CD4-positive, alpha-beta T cell treated with Interleukin-17A for 1 hour (primary cell): ENCODE measurements at regions not wholly inside any gene's neighbourhood (a gene's known extent, or its start where the extent isn't known, plus 50 kb on each side); places are given as distances from the start of the nearest gene placed in this dataset.

Experiments
- DNase-seq: peaks from one replicate; pipeline ENCODE4 v3.0.0-alpha.2; 2020

GRCh38 chr19:28834996-28835395 lies 378.0 kb downstream of the UQCRFS1 start:
- DNase-seq = no peak

DNA sequence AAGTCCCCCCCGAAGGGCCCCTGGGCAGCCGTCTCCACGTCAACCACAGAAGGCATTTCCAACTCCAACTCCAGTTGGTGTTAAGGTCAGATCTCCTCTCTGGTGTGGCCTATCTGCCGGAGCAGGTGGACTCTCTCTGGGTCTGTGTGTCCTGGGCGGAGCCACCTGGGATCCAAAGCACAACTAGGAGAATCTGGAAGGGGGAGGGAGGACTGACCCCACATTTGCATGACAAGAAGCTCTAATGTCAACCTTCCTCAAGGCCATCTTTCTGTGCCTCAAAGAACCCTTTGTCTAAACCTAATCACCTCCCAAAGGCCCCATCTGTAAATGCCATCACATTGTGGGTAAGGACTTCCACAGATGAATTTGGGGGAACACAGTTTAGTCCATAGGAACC lies 381.5 kb downstream of the UQCRFS1 start:
- DNase-seq = no peak

DNA sequence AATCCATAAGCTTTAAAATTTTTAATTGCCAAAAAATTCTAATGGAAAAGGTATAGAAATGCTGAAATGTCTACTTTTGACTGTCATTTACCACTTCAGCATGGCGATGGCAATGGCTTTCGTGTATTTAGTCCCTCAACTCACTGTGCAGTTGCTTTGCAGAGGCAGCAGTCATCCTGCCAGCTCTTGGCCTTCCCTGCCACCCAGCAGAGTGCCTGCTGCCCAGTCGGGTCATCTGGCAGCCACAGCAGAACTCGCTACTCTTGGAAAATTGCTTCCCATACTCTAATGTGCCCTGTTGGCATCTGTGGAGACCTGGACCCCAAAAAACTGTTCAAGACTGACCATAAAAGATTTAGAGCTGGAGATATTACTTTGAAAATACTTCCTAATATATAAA lies 383.2 kb downstream of the UQCRFS1 start:
- DNase-seq = no peak

GRCh38 chr19:28829359-28829758 lies 383.6 kb downstream of the UQCRFS1 start:
- DNase-seq = no peak

- DNase-seq = no peak
These were observed 384.6 kb downstream of the UQCRFS1 start for GRCh38 chr19:28828276-28828870.

DNA sequence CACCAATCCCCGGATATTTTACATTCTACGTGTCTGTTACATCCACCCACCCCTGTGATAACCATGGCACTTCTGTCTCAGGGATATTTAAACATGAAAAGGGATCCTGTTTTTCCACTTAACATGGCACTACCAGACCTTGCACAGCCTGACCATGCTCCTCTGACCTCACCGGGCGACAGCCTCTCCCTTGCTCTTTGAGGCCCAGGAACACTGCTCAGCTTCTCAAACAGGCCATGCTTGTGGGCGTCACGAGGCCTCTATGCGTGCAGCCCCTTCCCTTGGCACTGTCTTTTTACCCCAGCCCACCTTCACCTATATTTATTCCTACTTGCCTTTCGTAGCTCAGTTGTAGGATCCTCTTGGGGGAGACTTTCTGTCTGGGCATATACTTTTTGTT lies 385.6 kb downstream of the UQCRFS1 start:
- DNase-seq = no peak

GRCh38 chr19:28823338-28823961 lies 389.5 kb downstream of the UQCRFS1 start:
- DNase-seq = no peak

DNA sequence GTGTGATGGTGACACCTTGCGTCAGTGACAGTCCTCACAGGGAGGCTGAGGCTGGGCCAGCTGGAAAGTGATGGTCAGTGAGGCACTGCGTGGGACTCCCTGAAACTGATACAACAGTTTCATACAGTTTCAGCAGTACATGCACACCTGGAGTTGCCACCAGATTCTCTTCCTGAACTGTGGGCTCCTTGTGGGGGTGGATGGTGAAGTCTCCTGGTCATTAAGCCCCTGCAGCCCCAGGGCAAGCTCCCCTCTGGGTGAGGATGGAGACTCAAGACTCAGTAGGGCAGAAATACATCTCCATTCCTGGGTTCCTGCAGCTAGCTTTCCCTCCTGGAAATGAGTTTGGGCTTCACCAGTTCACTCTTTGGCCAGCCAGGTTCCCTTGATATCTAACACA lies 392.7 kb downstream of the UQCRFS1 start:
- no peak for DNase-seq

DNA sequence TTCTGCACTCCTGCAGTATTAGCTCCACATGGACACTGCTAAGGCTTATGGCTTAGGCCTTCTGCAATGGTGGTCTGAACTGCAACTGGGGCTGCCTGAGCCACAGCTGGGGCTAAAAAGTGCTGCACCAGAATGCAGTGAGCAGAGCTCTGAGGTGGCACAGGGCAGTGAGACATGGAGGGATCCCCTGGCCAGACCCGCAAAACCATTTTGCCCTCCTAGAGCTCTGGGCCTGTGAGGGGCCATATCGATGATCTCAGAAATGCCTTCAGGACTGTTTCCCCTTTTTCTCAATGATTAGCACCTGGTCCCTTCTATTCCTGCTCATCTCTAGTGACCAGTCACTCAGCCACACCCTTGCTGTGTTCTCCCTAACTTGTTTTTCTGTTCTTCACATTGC lies 397.7 kb downstream of the UQCRFS1 start:
- DNase-seq = no peak

GRCh38 chr19:28794301-28794700 lies 418.6 kb downstream of the UQCRFS1 start:
- DNase-seq = no peak

DNA sequence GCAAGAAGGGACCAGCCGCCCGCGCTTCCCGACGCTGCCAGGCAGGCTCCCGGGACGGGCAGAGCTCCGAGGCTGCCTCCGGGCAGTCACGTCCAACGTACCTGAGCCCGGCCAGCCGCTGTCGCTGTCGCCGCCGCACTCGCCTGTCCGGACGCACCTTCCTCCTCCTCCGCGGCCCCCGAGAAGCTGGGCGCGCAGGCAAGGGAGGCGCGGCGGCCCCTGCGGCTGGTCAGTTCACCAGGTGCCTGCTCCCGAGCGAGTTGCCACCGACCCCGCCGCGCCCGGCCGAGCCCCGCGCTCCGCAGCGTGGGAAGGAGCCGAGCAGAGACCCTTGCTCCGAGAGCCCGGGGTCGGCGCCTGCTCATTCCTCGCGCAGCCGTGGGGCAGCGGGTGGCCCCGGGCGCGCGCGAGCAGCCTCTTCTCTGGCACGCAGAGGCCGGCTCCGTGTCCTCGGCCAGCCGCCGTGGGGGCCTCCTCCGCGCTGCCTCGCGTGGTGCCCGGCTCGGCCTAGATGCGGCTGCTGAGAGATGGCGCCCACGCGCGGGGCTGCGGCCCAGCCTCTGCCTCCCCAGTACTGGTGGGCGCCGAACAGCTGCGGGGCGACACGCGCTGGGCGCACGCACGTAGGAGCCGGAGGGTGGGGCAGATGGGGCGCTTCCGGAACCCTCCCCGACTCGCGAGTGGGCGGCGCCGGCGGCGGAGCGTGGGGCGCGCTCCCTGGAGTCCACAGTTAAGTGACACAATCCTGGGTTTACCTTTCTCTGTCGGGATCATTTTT lies 419.4 kb downstream of the UQCRFS1 start:
- DNase-seq = no peak

DNA sequence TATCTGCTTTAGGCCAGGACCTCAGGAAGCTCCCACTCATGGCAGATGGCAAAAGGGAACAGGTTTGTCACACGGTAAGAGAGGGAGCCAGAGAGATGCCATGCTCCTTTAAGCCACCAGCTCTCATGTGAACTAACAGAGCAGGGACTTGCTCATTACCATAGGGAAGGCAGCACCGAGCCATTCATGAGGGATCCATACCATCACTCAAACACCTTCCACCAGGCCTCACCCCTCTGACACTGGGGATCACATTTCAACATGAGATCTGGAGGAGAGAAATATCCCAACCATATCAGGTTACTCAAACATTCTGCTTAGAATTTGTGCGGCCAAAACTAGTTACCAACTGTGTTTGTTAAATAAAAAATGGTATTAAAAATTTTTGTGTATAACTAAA lies 427.0 kb downstream of the UQCRFS1 start:
- DNase-seq = no peak

DNA sequence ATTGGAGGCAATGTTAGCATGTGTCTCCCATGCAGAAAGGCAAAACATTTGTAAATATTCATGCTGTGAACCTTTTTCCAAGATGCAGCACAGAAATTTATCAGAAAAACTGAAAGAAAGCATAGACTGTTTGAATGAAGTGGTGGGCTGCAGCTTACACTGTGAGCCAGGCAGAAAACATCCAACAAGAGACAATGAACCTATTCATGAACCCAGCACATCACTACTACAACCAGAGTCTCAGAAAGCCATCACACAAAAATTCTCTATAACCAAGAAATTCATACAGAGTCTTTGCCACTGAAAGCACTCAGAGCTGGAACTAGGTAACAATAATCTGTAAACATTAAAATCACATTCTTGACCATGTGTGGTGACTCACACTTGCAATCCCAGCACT lies 448.9 kb downstream of the UQCRFS1 start:
- no peak for DNase-seq

DNA sequence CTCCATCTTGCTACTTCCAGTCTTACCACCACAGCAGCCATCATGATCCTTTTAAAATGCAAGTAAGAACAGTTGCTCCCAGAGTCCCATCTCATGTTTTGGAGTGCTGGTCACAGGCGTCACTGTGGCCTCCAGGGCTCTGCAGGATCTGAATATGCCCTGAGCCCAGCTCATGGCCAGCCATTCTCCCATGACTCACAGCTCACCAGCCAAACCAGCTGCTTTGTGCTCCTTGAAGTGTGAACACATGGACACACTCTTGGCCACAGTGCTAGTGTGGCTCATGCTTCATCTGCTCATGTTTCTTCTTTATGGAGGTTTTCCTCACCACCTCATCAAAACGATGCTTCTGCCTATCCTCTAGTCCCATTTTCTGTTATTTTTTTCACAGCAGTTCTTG lies 466.5 kb downstream of the UQCRFS1 start:
- no peak for DNase-seq

GRCh38 chr19:28744943-28745342 lies 468.0 kb downstream of the UQCRFS1 start:
- no peak for DNase-seq

GRCh38 chr19:28744014-28744413 lies 468.9 kb downstream of the UQCRFS1 start:
- no peak for DNase-seq

DNA sequence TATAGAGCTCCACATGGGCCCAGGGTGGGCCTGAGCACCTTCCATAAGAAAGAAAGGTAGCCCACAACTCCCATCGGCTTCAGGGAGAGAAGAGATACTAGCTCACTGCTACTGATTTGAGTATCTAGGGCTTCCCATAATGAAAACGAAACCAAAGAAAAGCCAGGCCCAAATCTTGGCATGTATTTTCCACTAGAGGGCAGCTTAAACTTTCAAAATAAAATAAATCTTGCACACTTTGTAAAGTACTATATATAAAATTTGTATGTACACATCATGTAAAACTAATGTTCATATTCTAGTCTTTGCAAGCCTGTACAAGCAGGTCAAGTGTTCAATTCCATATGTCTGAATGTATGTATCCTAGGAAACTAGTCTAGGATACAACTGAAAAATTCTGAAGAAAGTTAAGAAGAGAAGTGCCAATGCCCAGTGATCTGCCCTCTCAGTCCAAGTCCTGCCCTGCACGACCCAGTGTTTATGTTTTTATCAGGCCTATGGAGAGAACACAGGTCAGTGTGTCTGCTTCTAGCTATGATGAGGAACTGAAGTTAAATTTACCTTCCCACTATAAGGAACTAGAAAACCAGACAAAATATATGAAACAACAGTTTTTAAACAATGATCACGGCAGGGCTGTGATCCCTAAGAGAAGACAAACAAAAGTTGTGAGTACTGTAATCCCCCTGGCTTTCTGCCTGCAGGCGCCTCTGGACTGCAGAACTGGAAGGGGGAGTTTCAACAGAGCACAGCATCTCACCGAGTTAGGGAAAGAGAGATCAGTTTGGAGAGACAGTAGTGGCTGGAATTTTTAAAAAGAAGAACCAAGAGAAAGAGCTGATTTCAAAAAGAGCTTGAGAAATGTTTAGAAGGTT lies 475.7 kb downstream of the UQCRFS1 start:
- peak; percentile 28 for DNase-seq

DNA sequence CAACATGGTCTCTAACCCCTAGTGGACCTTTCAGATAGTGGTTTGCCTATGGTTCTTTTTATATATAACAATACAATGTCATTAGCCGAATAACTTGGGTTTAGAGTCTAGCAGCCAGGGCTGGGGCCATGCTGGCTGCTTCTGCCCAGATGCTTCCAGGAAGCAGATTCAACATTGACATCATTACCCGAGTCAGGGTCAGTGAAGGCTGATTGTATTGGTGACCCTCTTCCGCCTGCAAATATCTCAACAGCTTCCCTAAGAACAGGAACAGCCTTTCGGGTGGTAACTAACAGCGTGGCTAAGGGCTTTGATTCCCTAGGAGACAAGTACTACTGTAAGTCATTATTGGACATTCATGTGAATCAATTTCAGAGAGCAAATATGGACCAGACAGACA lies 476.4 kb downstream of the UQCRFS1 start:
- no peak for DNase-seq

GRCh38 chr19:28731577-28731976 lies 481.4 kb downstream of the UQCRFS1 start:
- DNase-seq = no peak

- no peak for DNase-seq
These were observed 482.0 kb downstream of the UQCRFS1 start for GRCh38 chr19:28730791-28731512.

DNA sequence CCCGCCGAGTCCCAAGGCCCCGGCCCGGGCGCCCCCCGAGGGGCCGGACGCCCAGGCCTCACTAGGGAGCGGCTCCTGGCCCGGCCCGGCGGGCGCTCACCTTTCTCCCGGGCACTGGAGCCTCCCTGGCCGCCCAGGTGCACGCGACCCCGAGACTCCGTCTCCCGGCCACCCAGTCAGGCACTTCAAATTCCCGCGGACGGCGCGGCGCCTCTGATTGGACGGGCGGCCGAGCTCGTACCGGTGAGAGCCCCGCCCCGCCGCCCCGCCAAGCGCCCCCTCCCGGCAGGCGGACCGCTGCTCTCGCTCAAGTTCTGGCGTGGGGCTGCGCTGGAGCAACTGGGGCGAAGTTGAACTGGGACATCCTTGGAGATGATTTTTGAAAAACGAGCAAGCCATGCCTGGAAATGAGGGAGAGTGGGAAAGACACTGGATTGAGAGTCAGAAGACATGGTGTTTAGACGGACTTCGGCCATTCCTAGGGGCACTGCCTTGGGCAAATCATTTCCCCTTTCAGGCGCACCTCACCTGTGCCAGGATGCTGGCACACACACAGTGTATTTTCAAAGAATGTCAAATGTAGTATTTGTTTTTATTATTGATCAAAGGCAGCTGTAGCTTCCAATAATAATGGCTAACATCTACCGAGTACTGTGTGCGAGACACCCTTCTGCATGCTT lies 485.3 kb downstream of the UQCRFS1 start:
- DNase-seq = no peak
